Fibroblast of lung (primary cell): ENCODE measurements at regions not wholly inside any gene's neighbourhood (a gene's known extent, or its start where the extent isn't known, plus 50 kb on each side); places are given as distances from the start of the nearest gene placed in this dataset.

ENCODE experiments used
- DNase-seq, 2 donors: peaks; one replicate each; pipeline versions ENCODE4 v3.0.0 to v3.0.0-alpha.2; 2010; ENCODE audit warnings: low read depth in 2 of 2
- H2AFZ ChIP-seq: 2 replicates; pipeline ENCODE4 v1.5.1; 2012; ENCODE audit warnings: low read length, control low read depth, inconsistent platforms
- H3K27ac ChIP-seq: 2 replicates; pipeline ENCODE4 v1.5.1; 2011; ENCODE audit warnings: low read length, control low read depth; ENCODE audit not compliant: insufficient read depth
- H3K27me3 ChIP-seq: 2 replicates; pipeline ENCODE4 v1.5.1; 2011; ENCODE audit warnings: mild to moderate bottlenecking, low read length; ENCODE audit not compliant: control insufficient read depth, insufficient read depth
- H3K36me3 ChIP-seq: 2 replicates; pipeline ENCODE4 v1.5.1; 2011; ENCODE audit warnings: low read length; ENCODE audit not compliant: control insufficient read depth, insufficient read depth
- H3K4me1 ChIP-seq: 2 replicates; pipeline ENCODE4 v1.5.1; 2011; ENCODE audit warnings: low read length; ENCODE audit not compliant: control insufficient read depth, insufficient read depth; ENCODE audit errors: extremely low read depth
- H3K4me2 ChIP-seq: 2 replicates; pipeline ENCODE4 v1.5.1; 2011; ENCODE audit warnings: low read length, control low read depth; ENCODE audit not compliant: insufficient read depth; ENCODE audit errors: extremely low read depth
- H3K4me3 ChIP-seq, 4 experiments: fragments of 200-600 bp in 1 of 4; sonication (generic) in 1 of 4; replicated peaks in 1 of 4; 2 replicates each; pipeline ENCODE4 v1.5.1; 2011 to 2016; ENCODE audit warnings: low read length in 4 of 4, low read depth in 3 of 4, mild to moderate bottlenecking in 3 of 4, control low read depth in 2 of 4, inconsistent platforms in 1 of 4, mixed read lengths in 1 of 4; ENCODE audit not compliant: insufficient read depth in 1 of 4; ENCODE audit errors: control extremely low read depth in 1 of 4
- H3K79me2 ChIP-seq: 2 replicates; pipeline ENCODE4 v1.5.1; 2012; ENCODE audit warnings: mild to moderate bottlenecking, low read length, inconsistent platforms; ENCODE audit not compliant: control insufficient read depth, insufficient read depth
- H3K9ac ChIP-seq: 2 replicates; pipeline ENCODE4 v1.5.1; 2011; ENCODE audit warnings: mild to moderate bottlenecking, low read length, control low read depth; ENCODE audit not compliant: insufficient read depth
- H3K9me3 ChIP-seq: 2 replicates; pipeline ENCODE4 v1.5.1; 2012; ENCODE audit warnings: low read depth, low read length; ENCODE audit not compliant: control insufficient read depth, insufficient read depth
- H4K20me1 ChIP-seq: 2 replicates; pipeline ENCODE4 v1.5.1; 2011; ENCODE audit warnings: low read length; ENCODE audit not compliant: control insufficient read depth, insufficient read depth; ENCODE audit errors: extremely low read depth
- EZH2 ChIP-seq: IDR thresholded peaks from 2 replicates; pipeline ENCODE4 v1.5.1; 2012; ENCODE audit warnings: low read length, control low read depth, mild to moderate bottlenecking; ENCODE audit errors: missing control alignments
- TF ChIP-seq, protein P1 (sequence below), 2 donors: IDR thresholded peaks in 1 of 2; conservative IDR thresholded peaks in 1 of 2; 1 replicate in 1 of 2; 2 replicates in 1 of 2; pipeline ENCODE4 v1.5.1; 2011 to 2012; ENCODE audit warnings: low read length in 2 of 2, control low read depth in 1 of 2, inconsistent platforms in 1 of 2, low read depth in 1 of 2, mild to moderate bottlenecking in 1 of 2

DNA sequence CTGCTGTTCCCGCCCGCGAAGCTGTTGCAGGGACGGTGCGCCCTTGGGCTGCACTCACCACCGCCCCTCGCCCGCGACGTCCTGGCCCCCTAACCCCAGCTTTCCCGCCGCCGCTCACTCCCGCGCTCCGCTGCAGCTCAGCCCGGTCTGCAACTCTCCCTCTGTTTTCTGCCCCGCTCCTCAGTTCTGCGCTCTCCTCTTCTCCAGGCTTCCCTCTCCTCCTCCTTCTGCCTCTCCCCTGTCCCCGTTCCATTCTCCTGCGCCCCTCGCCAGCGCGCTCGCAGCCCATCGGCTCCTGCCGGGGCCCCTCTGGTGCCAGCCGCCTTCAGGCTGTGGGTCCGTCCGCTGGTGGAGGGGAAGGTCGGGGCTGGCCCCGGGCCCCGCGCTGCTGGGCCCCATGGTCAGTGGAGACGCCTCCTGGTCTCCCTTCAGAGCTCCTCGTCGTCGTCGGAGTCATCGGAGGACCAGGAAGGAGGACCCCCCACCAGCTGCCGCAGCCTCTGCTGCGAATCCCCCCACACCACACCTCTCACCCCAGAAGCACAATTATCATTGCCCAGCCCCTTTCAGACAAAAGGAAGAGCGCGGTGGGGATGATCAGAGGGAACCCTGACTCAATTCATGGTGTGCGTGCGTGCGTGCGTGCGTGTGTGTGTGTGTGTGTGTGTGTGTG, 223.2 kb upstream of the FOXF1 start:
- no peaks in the 10 kb centered on the region for H3K36me3 ChIP-seq
- TF ChIP-seq EZH2: peak; percentile 88
- TF ChIP-seq, protein P1, sequence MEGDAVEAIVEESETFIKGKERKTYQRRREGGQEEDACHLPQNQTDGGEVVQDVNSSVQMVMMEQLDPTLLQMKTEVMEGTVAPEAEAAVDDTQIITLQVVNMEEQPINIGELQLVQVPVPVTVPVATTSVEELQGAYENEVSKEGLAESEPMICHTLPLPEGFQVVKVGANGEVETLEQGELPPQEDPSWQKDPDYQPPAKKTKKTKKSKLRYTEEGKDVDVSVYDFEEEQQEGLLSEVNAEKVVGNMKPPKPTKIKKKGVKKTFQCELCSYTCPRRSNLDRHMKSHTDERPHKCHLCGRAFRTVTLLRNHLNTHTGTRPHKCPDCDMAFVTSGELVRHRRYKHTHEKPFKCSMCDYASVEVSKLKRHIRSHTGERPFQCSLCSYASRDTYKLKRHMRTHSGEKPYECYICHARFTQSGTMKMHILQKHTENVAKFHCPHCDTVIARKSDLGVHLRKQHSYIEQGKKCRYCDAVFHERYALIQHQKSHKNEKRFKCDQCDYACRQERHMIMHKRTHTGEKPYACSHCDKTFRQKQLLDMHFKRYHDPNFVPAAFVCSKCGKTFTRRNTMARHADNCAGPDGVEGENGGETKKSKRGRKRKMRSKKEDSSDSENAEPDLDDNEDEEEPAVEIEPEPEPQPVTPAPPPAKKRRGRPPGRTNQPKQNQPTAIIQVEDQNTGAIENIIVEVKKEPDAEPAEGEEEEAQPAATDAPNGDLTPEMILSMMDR (conservative IDR thresholded peaks at IDR 0.05 in 1 of 2, IDR thresholded peaks at IDR 0.05 in 1 of 2; ENCODE audit: low read depth in 1 of 2, low read length in 2 of 2): no peak
- peak overlapping the region; percentile 66 for H3K4me2 ChIP-seq
- H3K4me3 ChIP-seq: peak overlapping the region in 2 of 4 experiments; percentile 15 to 45
- no peaks in the 10 kb centered on the region for H3K4me1 ChIP-seq
- no peaks in the 10 kb centered on the region for H3K9me3 ChIP-seq
- no peaks in the 10 kb centered on the region for H3K79me2 ChIP-seq
- no peak overlapping the region for H3K9ac ChIP-seq
- no peak overlapping the region for H2AFZ ChIP-seq
- H3K27ac ChIP-seq: no peak overlapping the region
- H4K20me1 ChIP-seq: no peaks in the 10 kb centered on the region
- no peak for DNase-seq
- H3K27me3 ChIP-seq: peaks cover 27% of the 10 kb centered on the region

DNA sequence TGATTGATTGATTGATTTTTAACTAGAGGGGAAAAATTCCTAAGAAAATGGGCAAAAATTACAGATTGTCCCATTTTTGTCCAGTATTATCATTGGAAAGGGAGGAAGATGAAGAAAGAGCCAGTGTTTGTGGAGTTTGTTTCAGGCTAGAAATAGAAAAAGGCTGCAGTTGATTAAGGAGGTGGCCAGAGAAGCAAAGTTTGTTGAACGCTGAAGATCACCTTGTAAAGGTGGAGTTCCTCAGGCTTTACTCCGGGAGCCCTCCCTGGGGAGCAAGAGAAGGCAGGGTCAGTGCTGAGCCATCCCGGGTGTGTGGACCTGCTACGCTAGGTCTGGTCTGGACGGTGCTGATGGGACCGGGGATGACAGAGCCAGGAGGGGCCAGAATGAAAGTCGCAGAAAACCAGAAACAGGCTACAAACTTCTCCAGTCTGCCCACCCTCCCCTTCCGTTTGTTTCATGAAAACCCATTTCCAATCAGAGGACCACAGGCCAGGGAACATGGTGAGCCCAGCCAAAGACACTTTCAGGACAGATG, 222.6 kb upstream of the FOXF1 start:
- Histone ChIP-seq H3K36me3 (no peaks in the 10 kb centered on the region), H2AFZ (no peak overlapping the region), H3K4me1 (no peaks in the 10 kb centered on the region), H3K9me3 (no peaks in the 10 kb centered on the region), H3K27me3 (peaks cover 26% of the 10 kb centered on the region), H3K27ac (no peak overlapping the region), H3K9ac (no peak overlapping the region), H3K79me2 (no peaks in the 10 kb centered on the region), H3K4me3 (no peak overlapping the region), H3K4me2 (no peak overlapping the region), H4K20me1 (no peaks in the 10 kb centered on the region)
- no peak for DNase-seq
- TF ChIP-seq, protein P1 (conservative IDR thresholded peaks at IDR 0.05 in 1 of 2, IDR thresholded peaks at IDR 0.05 in 1 of 2; ENCODE audit: low read depth in 1 of 2, low read length in 2 of 2): no peak
- TF ChIP-seq EZH2: peak; percentile 59

DNA sequence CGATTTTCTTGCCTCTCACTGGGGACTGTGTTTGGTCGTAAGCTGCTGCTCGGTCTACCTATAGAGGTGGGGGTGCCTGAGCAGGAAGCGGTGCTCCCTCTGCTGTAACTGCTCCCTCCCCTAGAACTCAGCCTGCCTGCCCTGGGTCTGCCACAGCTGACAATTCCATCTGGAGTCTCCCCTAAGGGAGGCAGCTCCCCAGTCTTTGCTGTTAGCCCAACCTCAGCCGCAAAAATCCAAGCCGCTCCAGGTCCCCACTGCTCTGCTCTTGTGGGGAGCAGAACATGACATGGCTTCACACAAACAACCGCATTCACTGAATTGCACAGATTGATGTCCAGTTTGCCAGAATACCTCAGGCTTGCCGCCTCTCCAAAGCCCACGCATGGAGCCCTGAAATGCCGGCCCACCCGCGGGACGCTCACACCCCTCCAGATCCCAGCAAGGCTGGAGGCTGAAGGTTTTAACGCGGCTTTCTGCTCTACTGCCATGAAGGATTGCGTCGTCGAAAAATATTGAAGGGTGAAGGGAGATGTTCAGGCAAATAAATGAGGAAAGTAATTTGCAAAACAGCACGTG, 221.5 kb upstream of the FOXF1 start:
- H3K4me3 ChIP-seq: no peak overlapping the region
- TF ChIP-seq, protein P1 (conservative IDR thresholded peaks at IDR 0.05 in 1 of 2, IDR thresholded peaks at IDR 0.05 in 1 of 2; ENCODE audit: low read depth in 1 of 2, low read length in 2 of 2): no peak
- TF ChIP-seq EZH2: no peak
- H3K9me3 ChIP-seq: no peaks in the 10 kb centered on the region
- no peak overlapping the region for H3K9ac ChIP-seq
- H3K79me2 ChIP-seq: no peaks in the 10 kb centered on the region
- H3K4me1 ChIP-seq: no peaks in the 10 kb centered on the region
- no peaks in the 10 kb centered on the region for H4K20me1 ChIP-seq
- no peak for DNase-seq
- H3K27ac ChIP-seq: no peak overlapping the region
- H3K27me3 ChIP-seq: peaks cover 24% of the 10 kb centered on the region
- H3K4me2 ChIP-seq: no peak overlapping the region
- no peaks in the 10 kb centered on the region for H3K36me3 ChIP-seq
- H2AFZ ChIP-seq: no peak overlapping the region
